Left lung (tissue), 4 donors: ENCODE measurements at regions not wholly inside any gene's neighbourhood (a gene's known extent, or its start where the extent isn't known, plus 50 kb on each side); places are given as distances from the start of the nearest gene placed in this dataset.
"Not testable (repeated sequence)": the region's sequence is repeated elsewhere in the genome, so short reads cannot be mapped to it uniquely, and the experiment has no call there.

Experiments
- ATAC-seq: fragments of 200-7000 bp; cut with Tn5 transposase; one replicate; pipeline ENCODE4 v1.9.1; 2020; ENCODE audit warnings: moderate library complexity
- DNase-seq, 4 donors: peaks; one replicate each; pipeline ENCODE4 v3.0.0-alpha.2; 2013 to 2020
- H3K27ac ChIP-seq, 2 donors: fragments of 200-600 bp; sonication (generic) in 1 of 2; one replicate each; pipeline versions ENCODE4 v1.5.0 to v1.8.0; 2020 to 2021
- H3K27me3 ChIP-seq, 2 donors: fragments of 200-600 bp; sonication (generic) in 1 of 2; one replicate each; pipeline versions ENCODE4 v1.5.0 to v1.8.0; 2020 to 2021
- H3K36me3 ChIP-seq, 2 donors: fragments of 200-600 bp; sonication (generic) in 1 of 2; one replicate each; pipeline versions ENCODE4 v1.5.0 to v1.8.0; 2020 to 2021
- H3K4me1 ChIP-seq, 2 donors: fragments of 200-600 bp; one replicate each; pipeline ENCODE4 v1.8.0; 2021
- H3K4me3 ChIP-seq, 2 donors: fragments of 200-600 bp; sonication (generic) in 1 of 2; one replicate each; pipeline versions ENCODE4 v1.5.0 to v1.8.0; 2020 to 2021; ENCODE audit warnings: mild to moderate bottlenecking in 1 of 2
- H3K9me3 ChIP-seq, 2 donors: fragments of 200-600 bp; sonication (generic) in 1 of 2; one replicate each; pipeline versions ENCODE4 v1.5.0 to v1.8.0; 2020 to 2021
- CTCF ChIP-seq, 2 donors: fragments of 200-600 bp; sonication (generic) in 1 of 2; IDR thresholded peaks; one replicate each; pipeline versions ENCODE4 v1.5.0 to v1.8.0; 2021; ENCODE audit warnings: antibody characterized with exemption in 2 of 2
- intact Hi-C, 2 donors: fragments of 100-400 bp; cut with DNase I; formaldehyde crosslinking; loops; one replicate each; pipeline versions ENCODE4 v1.11.2 to v1.14.2; 2022
- donor health status: DM: no; HTN: yes; CAD: no.
- donor health status: DM: no; HTN: no; CAD: no.

- Histone ChIP-seq H3K27ac (no peak overlapping the region), H3K4me1 (peaks cover 0 to 5% of the 10 kb centered on the region in 2 donors), H3K27me3 (no peaks in the 10 kb centered on the region), H3K9me3 (no peaks in the 10 kb centered on the region), H3K36me3 (no peaks in the 10 kb centered on the region), H3K4me3 (no peak overlapping the region)
- no peak for TF ChIP-seq CTCF (IDR thresholded peaks at IDR 0.05)
- no peak for DNase-seq
- intact Hi-C loops, result no loop called here
- ATAC-seq, result no peak
Measured at GRCh38 chr4:151538963-151539362, 130.0 kb downstream of the FHIP1A start.

GRCh38 chr4:151540728-151541388 lies 131.9 kb downstream of the FHIP1A start:
- no peak for TF ChIP-seq CTCF (IDR thresholded peaks at IDR 0.05)
- Histone ChIP-seq H3K4me3 (no peak overlapping the region), H3K27me3 (no peaks in the 10 kb centered on the region), H3K9me3 (no peaks in the 10 kb centered on the region), H3K36me3 (no peaks in the 10 kb centered on the region), H3K4me1 (peaks cover 0 to 5% of the 10 kb centered on the region in 2 donors), H3K27ac (no peak overlapping the region)
- DNase-seq (no peak), ATAC-seq (peak; percentile 86)
- intact Hi-C loops, result no loop called here

- peak in 1 of 4 donors; percentile 10 for DNase-seq
- intact Hi-C loops, result no loop called here
- Histone ChIP-seq H3K36me3 (no peaks in the 10 kb centered on the region), H3K4me3 (no peak overlapping the region), H3K27ac (no peak overlapping the region), H3K27me3 (no peaks in the 10 kb centered on the region), H3K4me1 (peaks cover 0 to 5% of the 10 kb centered on the region in 2 donors), H3K9me3 (no peaks in the 10 kb centered on the region)
- TF ChIP-seq CTCF (IDR thresholded peaks at IDR 0.05), result no peak
- ATAC-seq, result peak; percentile 37
Measured at GRCh38 chr4:151541389-151542071, 132.6 kb downstream of the FHIP1A start.

GRCh38 chr4:151548708-151549107 lies 139.7 kb downstream of the FHIP1A start:
- Histone ChIP-seq H3K4me1 (no peaks in the 10 kb centered on the region), H3K9me3 (peaks cover 0 to 31% of the 10 kb centered on the region in 2 donors), H3K27ac (no peak overlapping the region), H3K36me3 (no peaks in the 10 kb centered on the region), H3K27me3 (no peaks in the 10 kb centered on the region), H3K4me3 (no peak overlapping the region)
- no peak for TF ChIP-seq CTCF (IDR thresholded peaks at IDR 0.05)
- DNase-seq (no peak), ATAC-seq (no peak)
- intact Hi-C loops, result no loop called here

GRCh38 chr4:151549378-151549777 lies 140.4 kb downstream of the FHIP1A start:
- H3K4me1 ChIP-seq, DNase-seq, ATAC-seq, H3K4me3 ChIP-seq, H3K27me3 ChIP-seq, H3K36me3 ChIP-seq, H3K27ac ChIP-seq, intact Hi-C loops: not testable (repeated sequence)
- H3K9me3 ChIP-seq, result peaks cover 0 to 31% of the 10 kb centered on the region in 2 donors
